ENCODE measurements at regions not wholly inside any gene's neighbourhood (a gene's known extent, or its start where the extent isn't known, plus 50 kb on each side); places are given as distances from the start of the nearest gene placed in this dataset.
"Not testable (repeated sequence)": the region's sequence is repeated elsewhere in the genome, so short reads cannot be mapped to it uniquely, and the experiment has no call there.

- no peaks in the 10 kb centered on the region for H3K36me3 Mint-ChIP-seq
- Histone ChIP-seq H3K4me1 (no peaks in the 10 kb centered on the region), H3K4me2 (no peak overlapping the region), H3K4me3 (no peak overlapping the region), H3K27me3 (no peaks in the 10 kb centered on the region), H3K36me3 (no peaks in the 10 kb centered on the region), H3K79me2 (ENCODE audit: low read depth) (no peaks in the 10 kb centered on the region), H3K9me3 (ENCODE audit: low read depth) (no peaks in the 10 kb centered on the region), H3K27ac (no peak overlapping the region), H4K20me1 (ENCODE audit: low read depth) (no peaks in the 10 kb centered on the region), H3F3A (ENCODE audit: low read depth) (no peaks in the 10 kb centered on the region), H2AFZ (replicated peaks) (no peak overlapping the region), H3K9ac (no peak overlapping the region)
- DNase-seq (ENCODE audit: low spot score), result no peak
- H3K4me1 Mint-ChIP-seq, result no peaks in the 10 kb centered on the region
- no peak for TF ChIP-seq CTCF (IDR thresholded peaks at IDR 0.05)
- H3K9me3 Mint-ChIP-seq, result no peaks in the 10 kb centered on the region
- no peak overlapping the region for H3K4me3 Mint-ChIP-seq
- no peaks in the 10 kb centered on the region for H3K27me3 Mint-ChIP-seq (ENCODE audit: insufficient read depth, low read depth)
- H3K27ac Mint-ChIP-seq, result no peak overlapping the region
Observed at GRCh38 chr21:28174006-28174405, 818.7 kb downstream of the LTN1 start.

DNA sequence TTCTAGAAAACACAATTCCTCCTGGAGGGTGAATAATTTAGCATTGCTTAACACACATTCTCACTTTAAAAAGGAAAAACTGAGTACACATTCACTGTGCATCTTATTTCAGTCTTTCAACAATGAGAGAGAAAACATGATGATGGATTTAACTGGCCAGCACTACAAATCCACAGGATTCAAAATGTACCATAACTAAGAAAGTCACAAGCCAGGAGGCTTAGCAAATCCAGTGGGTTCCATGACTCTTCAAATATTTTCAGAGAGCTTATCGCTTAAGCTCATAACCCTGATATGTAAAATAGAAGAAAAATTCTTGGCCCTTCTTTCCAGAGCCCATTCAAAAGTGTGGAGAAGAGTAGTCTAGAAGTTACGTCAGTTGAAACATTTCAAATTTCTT, 820.3 kb downstream of the LTN1 start:
- H3K27ac Mint-ChIP-seq, result no peak overlapping the region
- no peak overlapping the region for H3K9ac ChIP-seq
- no peak for DNase-seq (ENCODE audit: low spot score)
- H3K4me3 ChIP-seq, result no peak overlapping the region
- no peak overlapping the region for H3K27ac ChIP-seq
- no peaks in the 10 kb centered on the region for H3K4me1 Mint-ChIP-seq
- no peaks in the 10 kb centered on the region for H3K79me2 ChIP-seq (ENCODE audit: low read depth)
- no peaks in the 10 kb centered on the region for H3K27me3 ChIP-seq
- H3K27me3 Mint-ChIP-seq (ENCODE audit: insufficient read depth, low read depth), result no peaks in the 10 kb centered on the region
- H3K4me3 Mint-ChIP-seq, result no peak overlapping the region
- no peaks in the 10 kb centered on the region for H3K36me3 Mint-ChIP-seq
- TF ChIP-seq EZH2phosphoT487 (IDR thresholded peaks at IDR 0.05) (no peak), EZH2 (IDR thresholded peaks at IDR 0.05) (no peak), CTCF (IDR thresholded peaks at IDR 0.05) (no peak)
- H3K9me3 ChIP-seq (ENCODE audit: low read depth), result no peaks in the 10 kb centered on the region
- H3K9me3 Mint-ChIP-seq, result no peaks in the 10 kb centered on the region
- no peak overlapping the region for H2AFZ ChIP-seq (replicated peaks)
- H3K4me1 ChIP-seq, result no peaks in the 10 kb centered on the region
- no peaks in the 10 kb centered on the region for H4K20me1 ChIP-seq (ENCODE audit: low read depth)
- H3K4me2 ChIP-seq, result no peak overlapping the region
- no peaks in the 10 kb centered on the region for H3K36me3 ChIP-seq
- no peaks in the 10 kb centered on the region for H3F3A ChIP-seq (ENCODE audit: low read depth)

GRCh38 chr21:28167366-28167765, 825.3 kb downstream of the LTN1 start:
- Histone ChIP-seq H2AFZ (replicated peaks) (no peak overlapping the region), H3K9ac (no peak overlapping the region), H3K9me3 (ENCODE audit: low read depth) (no peaks in the 10 kb centered on the region), H3K4me2 (no peak overlapping the region), H3K36me3 (no peaks in the 10 kb centered on the region), H3K79me2 (ENCODE audit: low read depth) (no peaks in the 10 kb centered on the region), H4K20me1 (ENCODE audit: low read depth) (no peaks in the 10 kb centered on the region), H3F3A (ENCODE audit: low read depth) (no peaks in the 10 kb centered on the region), H3K4me1 (no peaks in the 10 kb centered on the region), H3K27me3 (no peaks in the 10 kb centered on the region), H3K4me3 (no peak overlapping the region), H3K27ac (no peak overlapping the region)
- Mint-ChIP-seq H3K27ac (no peak overlapping the region), H3K36me3 (no peaks in the 10 kb centered on the region), H3K4me1 (no peaks in the 10 kb centered on the region), H3K27me3 (ENCODE audit: insufficient read depth, low read depth) (peaks cover 5% of the 10 kb centered on the region), H3K4me3 (no peak overlapping the region), H3K9me3 (no peaks in the 10 kb centered on the region)
- DNase-seq (ENCODE audit: low spot score), result no peak
- TF ChIP-seq EZH2 (IDR thresholded peaks at IDR 0.05) (no peak), CTCF (IDR thresholded peaks at IDR 0.05) (no peak), EZH2phosphoT487 (IDR thresholded peaks at IDR 0.05) (no peak)

- not testable (repeated sequence) for H3K9me3 ChIP-seq (ENCODE audit: low read depth); H3K27me3 ChIP-seq; H3F3A ChIP-seq (ENCODE audit: low read depth); H3K36me3 Mint-ChIP-seq; H4K20me1 ChIP-seq (ENCODE audit: low read depth); H3K9me3 Mint-ChIP-seq; H3K4me3 ChIP-seq; DNase-seq (ENCODE audit: low spot score); H3K4me1 Mint-ChIP-seq; H3K4me1 ChIP-seq; H3K27me3 Mint-ChIP-seq (ENCODE audit: insufficient read depth, low read depth); H3K79me2 ChIP-seq (ENCODE audit: low read depth); H3K9ac ChIP-seq; H2AFZ ChIP-seq (replicated peaks); H3K4me3 Mint-ChIP-seq; H3K27ac Mint-ChIP-seq; H3K4me2 ChIP-seq; H3K36me3 ChIP-seq; H3K27ac ChIP-seq
Observed at GRCh38 chr21:28164519-28164918, 828.2 kb downstream of the LTN1 start.

- not testable (repeated sequence) for H3K27me3 Mint-ChIP-seq (ENCODE audit: insufficient read depth, low read depth); H3K9me3 Mint-ChIP-seq; H3F3A ChIP-seq (ENCODE audit: low read depth); H3K4me1 Mint-ChIP-seq; H3K9ac ChIP-seq; H2AFZ ChIP-seq (replicated peaks); H4K20me1 ChIP-seq (ENCODE audit: low read depth); H3K4me3 Mint-ChIP-seq; H3K36me3 Mint-ChIP-seq; H3K4me2 ChIP-seq; H3K79me2 ChIP-seq (ENCODE audit: low read depth); H3K27ac ChIP-seq; H3K27me3 ChIP-seq; H3K27ac Mint-ChIP-seq; H3K4me1 ChIP-seq; H3K4me3 ChIP-seq; H3K9me3 ChIP-seq (ENCODE audit: low read depth); DNase-seq (ENCODE audit: low spot score); H3K36me3 ChIP-seq
Observed at GRCh38 chr21:28162052-28162451, 830.6 kb downstream of the LTN1 start.
